MG63 (cell line): ENCODE measurements at regions not wholly inside any gene's neighbourhood (a gene's known extent, or its start where the extent isn't known, plus 50 kb on each side); places are given as distances from the start of the nearest gene placed in this dataset.

Source experiments
- DNase-seq: peaks from one replicate; pipeline ENCODE4 v3.0.0-alpha.2; 2020
- H3K27me3 ChIP-seq: fragments of 250-450 bp; sonication (Bioruptor Pico); 2 replicates; pipeline ENCODE4 v1.5.1; 2020; ENCODE audit warnings: mild to moderate bottlenecking, moderate library complexity
- H3K36me3 ChIP-seq: fragments of 250-450 bp; sonication (Bioruptor Pico); 2 replicates; pipeline ENCODE4 v1.5.1; 2020; ENCODE audit warnings: mild to moderate bottlenecking, moderate library complexity
- H3K4me3 ChIP-seq: fragments of 250-450 bp; sonication (Bioruptor Pico); 2 replicates; pipeline ENCODE4 v1.5.1; 2020; ENCODE audit warnings: mild to moderate bottlenecking, moderate library complexity
- H3K9me3 ChIP-seq: fragments of 250-450 bp; sonication (Bioruptor Pico); 2 replicates; pipeline ENCODE4 v1.5.1; 2020; ENCODE audit warnings: mild to moderate bottlenecking, moderate library complexity

GRCh38 chr16:64159976-64160375, 961.9 kb downstream of the CDH11 start:
- no peaks in the 10 kb centered on the region for H3K9me3 ChIP-seq
- H3K4me3 ChIP-seq: no peak overlapping the region
- DNase-seq: peak; percentile 17
- no peaks in the 10 kb centered on the region for H3K27me3 ChIP-seq
- H3K36me3 ChIP-seq: no peaks in the 10 kb centered on the region

- H3K36me3 ChIP-seq: no peaks in the 10 kb centered on the region
- no peak overlapping the region for H3K4me3 ChIP-seq
- H3K27me3 ChIP-seq: no peaks in the 10 kb centered on the region
- no peak for DNase-seq
- no peaks in the 10 kb centered on the region for H3K9me3 ChIP-seq
Measured at GRCh38 chr16:64158941-64159588, 962.8 kb downstream of the CDH11 start.

- Histone ChIP-seq H3K27me3 (no peaks in the 10 kb centered on the region), H3K9me3 (no peaks in the 10 kb centered on the region), H3K36me3 (no peaks in the 10 kb centered on the region), H3K4me3 (no peak overlapping the region)
- no peak for DNase-seq
Measured at GRCh38 chr16:64153718-64154117, 968.1 kb downstream of the CDH11 start.

GRCh38 chr16:64151990-64152767, 969.7 kb downstream of the CDH11 start:
- H3K4me3 ChIP-seq: no peak overlapping the region
- no peaks in the 10 kb centered on the region for H3K9me3 ChIP-seq
- DNase-seq: no peak
- H3K27me3 ChIP-seq: no peaks in the 10 kb centered on the region
- no peaks in the 10 kb centered on the region for H3K36me3 ChIP-seq

- Histone ChIP-seq H3K4me3 (no peak overlapping the region), H3K27me3 (no peaks in the 10 kb centered on the region), H3K9me3 (no peaks in the 10 kb centered on the region), H3K36me3 (no peaks in the 10 kb centered on the region)
- DNase-seq: no peak
Measured at GRCh38 chr16:64150193-64150592, 971.7 kb downstream of the CDH11 start.

- Histone ChIP-seq H3K27me3 (no peaks in the 10 kb centered on the region), H3K4me3 (no peak overlapping the region), H3K9me3 (no peaks in the 10 kb centered on the region), H3K36me3 (no peaks in the 10 kb centered on the region)
- no peak for DNase-seq
Measured at GRCh38 chr16:64149756-64150155, 972.1 kb downstream of the CDH11 start.

GRCh38 chr16:64148356-64148755, 973.5 kb downstream of the CDH11 start:
- H3K27me3 ChIP-seq: no peaks in the 10 kb centered on the region
- no peak overlapping the region for H3K4me3 ChIP-seq
- H3K36me3 ChIP-seq: no peaks in the 10 kb centered on the region
- DNase-seq: no peak
- H3K9me3 ChIP-seq: no peaks in the 10 kb centered on the region

- Histone ChIP-seq H3K9me3 (no peaks in the 10 kb centered on the region), H3K27me3 (no peaks in the 10 kb centered on the region), H3K36me3 (no peaks in the 10 kb centered on the region), H3K4me3 (no peak overlapping the region)
- no peak for DNase-seq
Measured at GRCh38 chr16:64147941-64148340, 973.9 kb downstream of the CDH11 start.

GRCh38 chr16:64144617-64145016, 977.2 kb downstream of the CDH11 start:
- Histone ChIP-seq H3K27me3 (no peaks in the 10 kb centered on the region), H3K4me3 (no peak overlapping the region), H3K9me3 (no peaks in the 10 kb centered on the region), H3K36me3 (no peaks in the 10 kb centered on the region)
- no peak for DNase-seq

GRCh38 chr16:64138621-64139020, 983.2 kb downstream of the CDH11 start:
- no peaks in the 10 kb centered on the region for H3K27me3 ChIP-seq
- H3K36me3 ChIP-seq: no peaks in the 10 kb centered on the region
- H3K9me3 ChIP-seq: no peaks in the 10 kb centered on the region
- H3K4me3 ChIP-seq: no peak overlapping the region
- DNase-seq: no peak

GRCh38 chr16:64138006-64138405, 983.9 kb downstream of the CDH11 start:
- Histone ChIP-seq H3K9me3 (no peaks in the 10 kb centered on the region), H3K27me3 (no peaks in the 10 kb centered on the region), H3K4me3 (no peak overlapping the region), H3K36me3 (no peaks in the 10 kb centered on the region)
- DNase-seq: no peak

GRCh38 chr16:64136743-64137142, 985.1 kb downstream of the CDH11 start:
- no peaks in the 10 kb centered on the region for H3K9me3 ChIP-seq
- DNase-seq: no peak

GRCh38 chr16:64136314-64136713, 985.5 kb downstream of the CDH11 start:
- Histone ChIP-seq H3K27me3 (no peaks in the 10 kb centered on the region), H3K9me3 (no peaks in the 10 kb centered on the region), H3K4me3 (no peak overlapping the region), H3K36me3 (no peaks in the 10 kb centered on the region)
- DNase-seq: no peak

More at GRCh38 chr16:64136743-64137142, 985.1 kb downstream of the CDH11 start:
- Histone ChIP-seq H3K36me3 (no peaks in the 10 kb centered on the region), H3K4me3 (no peak overlapping the region), H3K27me3 (no peaks in the 10 kb centered on the region)

- H3K4me3 ChIP-seq: no peak overlapping the region
- H3K36me3 ChIP-seq: no peaks in the 10 kb centered on the region
- H3K27me3 ChIP-seq: no peaks in the 10 kb centered on the region
- no peak for DNase-seq
- H3K9me3 ChIP-seq: no peaks in the 10 kb centered on the region
Measured at GRCh38 chr16:64133366-64133765, 988.5 kb downstream of the CDH11 start.

GRCh38 chr16:64132759-64133361, 989.0 kb downstream of the CDH11 start:
- no peaks in the 10 kb centered on the region for H3K9me3 ChIP-seq
- H3K27me3 ChIP-seq: no peaks in the 10 kb centered on the region
- H3K4me3 ChIP-seq: no peak overlapping the region
- no peak for DNase-seq
- no peaks in the 10 kb centered on the region for H3K36me3 ChIP-seq

GRCh38 chr16:64132190-64132589, 989.7 kb downstream of the CDH11 start:
- Histone ChIP-seq H3K9me3 (no peaks in the 10 kb centered on the region), H3K27me3 (no peaks in the 10 kb centered on the region), H3K4me3 (no peak overlapping the region), H3K36me3 (no peaks in the 10 kb centered on the region)
- DNase-seq: no peak

- no peak for DNase-seq
- Histone ChIP-seq H3K4me3 (no peak overlapping the region), H3K27me3 (no peaks in the 10 kb centered on the region), H3K9me3 (no peaks in the 10 kb centered on the region), H3K36me3 (no peaks in the 10 kb centered on the region)
Measured at GRCh38 chr16:64131423-64131822, 990.4 kb downstream of the CDH11 start.

GRCh38 chr16:64130140-64130539, 991.7 kb downstream of the CDH11 start:
- Histone ChIP-seq H3K4me3 (no peak overlapping the region), H3K27me3 (no peaks in the 10 kb centered on the region), H3K36me3 (no peaks in the 10 kb centered on the region), H3K9me3 (no peaks in the 10 kb centered on the region)
- DNase-seq: no peak
